H9 (cell line): ENCODE measurements at regions not wholly inside any gene's neighbourhood (a gene's known extent, or its start where the extent isn't known, plus 50 kb on each side); places are given as distances from the start of the nearest gene placed in this dataset.

Experiments used
- DNase-seq: peaks from one replicate; pipeline ENCODE4 v3.0.0-alpha.2; 2017
- H2AFZ ChIP-seq: one replicate; pipeline ENCODE4 v1.6.1; 2013; ENCODE audit warnings: mild to moderate bottlenecking, low read length, control low read depth, moderate library complexity
- H2AK5ac ChIP-seq: 2 replicates; pipeline ENCODE4 v1.6.1; 2013; ENCODE audit warnings: low read length, control low read depth, mixed read lengths; ENCODE audit not compliant: insufficient read length
- H2BK120ac ChIP-seq: one replicate; pipeline ENCODE4 v1.6.1; 2013; ENCODE audit warnings: low read depth, mild to moderate bottlenecking, low read length, control low read depth, inconsistent platforms; ENCODE audit not compliant: poor library complexity, severe bottlenecking
- H2BK12ac ChIP-seq: 2 replicates; pipeline ENCODE4 v1.6.1; 2013; ENCODE audit warnings: low read length, control low read depth, mixed read lengths, low read depth; ENCODE audit not compliant: insufficient read length
- H2BK15ac ChIP-seq: 2 replicates; pipeline ENCODE4 v1.6.1; 2013; ENCODE audit warnings: low read depth, low read length, control low read depth
- H2BK20ac ChIP-seq: one replicate; pipeline ENCODE4 v1.6.1; 2013; ENCODE audit warnings: low read depth, mild to moderate bottlenecking, low read length, control low read depth, inconsistent platforms; ENCODE audit not compliant: poor library complexity, severe bottlenecking
- H2BK5ac ChIP-seq: 2 replicates; pipeline ENCODE4 v1.6.1; 2013; ENCODE audit warnings: low read length, control low read depth, mixed read lengths; ENCODE audit not compliant: insufficient read length
- H3K14ac ChIP-seq: 2 replicates; pipeline ENCODE4 v1.6.1; 2013; ENCODE audit warnings: low read length, control low read depth; ENCODE audit not compliant: insufficient read depth
- H3K18ac ChIP-seq: 2 replicates; pipeline ENCODE4 v1.6.1; 2013; ENCODE audit warnings: low read depth, mild to moderate bottlenecking, mixed read lengths, low read length, control low read depth; ENCODE audit not compliant: insufficient read length
- H3K23ac ChIP-seq: 2 replicates; pipeline ENCODE4 v1.6.1; 2013; ENCODE audit warnings: low read length, control low read depth, mixed read lengths, low read depth; ENCODE audit not compliant: insufficient read length
- H3K23me2 ChIP-seq: 2 replicates; pipeline ENCODE4 v1.6.1; 2013; ENCODE audit warnings: low read depth, mild to moderate bottlenecking, mixed read lengths, low read length, control low read depth; ENCODE audit not compliant: insufficient read length, poor library complexity, severe bottlenecking
- H3K27ac ChIP-seq: 2 replicates; pipeline ENCODE4 v1.5.1; 2013; ENCODE audit warnings: low read length, control low read depth, mixed read lengths, low read depth; ENCODE audit not compliant: insufficient read length
- H3K27me3 ChIP-seq: 2 replicates; pipeline ENCODE4 v1.6.1; 2013; ENCODE audit warnings: low read length, control low read depth, inconsistent platforms; ENCODE audit not compliant: insufficient read depth
- H3K4ac ChIP-seq: 2 replicates; pipeline ENCODE4 v1.6.1; 2013; ENCODE audit warnings: low read depth, mild to moderate bottlenecking, control low read depth, inconsistent platforms, low read length, moderate library complexity
- H3K4me1 ChIP-seq: 2 replicates; pipeline ENCODE4 v1.6.1; 2013; ENCODE audit warnings: low read length, control low read depth, inconsistent platforms; ENCODE audit not compliant: insufficient read depth
- H3K4me2 ChIP-seq: 2 replicates; pipeline ENCODE4 v1.6.1; 2013; ENCODE audit warnings: low read length, control low read depth, mixed read lengths; ENCODE audit not compliant: insufficient read length, insufficient read depth
- H3K56ac ChIP-seq: 2 replicates; pipeline ENCODE4 v1.6.1; 2013; ENCODE audit warnings: low read depth, mild to moderate bottlenecking, mixed read lengths, low read length, control low read depth; ENCODE audit not compliant: insufficient read length
- H3K79me1 ChIP-seq: 2 replicates; pipeline ENCODE4 v1.6.1; 2013; ENCODE audit warnings: low read depth, mild to moderate bottlenecking, moderate library complexity, low read length, control low read depth, inconsistent platforms; ENCODE audit not compliant: insufficient read depth, poor library complexity, severe bottlenecking
- H3K79me2 ChIP-seq: 2 replicates; pipeline ENCODE4 v1.6.1; 2013; ENCODE audit warnings: low read length, control low read depth, inconsistent platforms; ENCODE audit not compliant: insufficient read depth
- H3K9ac ChIP-seq: 2 replicates; pipeline ENCODE4 v1.6.1; 2013; ENCODE audit warnings: low read length, control low read depth, mixed read lengths; ENCODE audit not compliant: insufficient read length; ENCODE audit errors: extremely low read depth
- H3K9me3 ChIP-seq: one replicate; pipeline ENCODE4 v1.6.1; 2013; ENCODE audit warnings: low read depth, low read length, inconsistent platforms; ENCODE audit not compliant: control insufficient read depth
- H3T11ph ChIP-seq: one replicate; pipeline ENCODE4 v1.6.1; 2013; ENCODE audit warnings: mild to moderate bottlenecking, low read length, control low read depth, inconsistent platforms
- H4K20me1 ChIP-seq: one replicate; pipeline ENCODE4 v1.6.1; 2013; ENCODE audit not compliant: control insufficient read depth, insufficient read length, insufficient read depth
- H4K5ac ChIP-seq: 2 replicates; pipeline ENCODE4 v1.6.1; 2013; ENCODE audit warnings: low read depth, mild to moderate bottlenecking, mixed read lengths, low read length, control low read depth; ENCODE audit not compliant: insufficient read length
- H4K8ac ChIP-seq: replicated peaks from 2 replicates; pipeline ENCODE4 v1.6.1; 2013; ENCODE audit warnings: low read length, control low read depth, mixed read lengths, low read depth; ENCODE audit not compliant: insufficient read length
- H4K91ac ChIP-seq: 2 replicates; pipeline ENCODE4 v1.6.1; 2013; ENCODE audit warnings: low read depth, mild to moderate bottlenecking, moderate library complexity, mixed read lengths, low read length, control low read depth; ENCODE audit not compliant: insufficient read length
- H3K27ac Mint-ChIP-seq, 3 experiments: 2 replicates in 2 of 3; 3 replicates in 1 of 3; pipeline ENCODE4 v1.8.0; 2020 to 2021; ENCODE audit warnings: mixed read lengths in 3 of 3, mild to moderate bottlenecking in 1 of 3, moderate library complexity in 1 of 3
- H3K27me3 Mint-ChIP-seq: 2 replicates; pipeline ENCODE4 v1.8.0; 2021; ENCODE audit warnings: low read depth, mild to moderate bottlenecking, moderate library complexity, mixed read lengths
- H3K36me3 Mint-ChIP-seq, 3 experiments: 2 replicates in 2 of 3; 3 replicates in 1 of 3; pipeline ENCODE4 v1.8.0; 2020 to 2021; ENCODE audit warnings: low read depth in 3 of 3, mixed read lengths in 3 of 3; ENCODE audit not compliant: insufficient read depth in 1 of 3
- H3K4me1 Mint-ChIP-seq, 2 experiments: 2 replicates each; pipeline ENCODE4 v1.8.0; 2020; ENCODE audit warnings: mixed read lengths in 2 of 2
- H3K4me3 Mint-ChIP-seq, 2 experiments: 2 replicates in 1 of 2; 3 replicates in 1 of 2; pipeline ENCODE4 v1.8.0; 2020 to 2021; ENCODE audit warnings: mild to moderate bottlenecking in 2 of 2, mixed read lengths in 2 of 2, moderate library complexity in 1 of 2
- H3K9me3 Mint-ChIP-seq, 2 experiments: 2 replicates in 1 of 2; 3 replicates in 1 of 2; pipeline ENCODE4 v1.8.0; 2020; ENCODE audit warnings: mild to moderate bottlenecking in 2 of 2, mixed read lengths in 2 of 2, moderate library complexity in 1 of 2
- CTCF ChIP-seq: fragments of 200-600 bp; sonication (generic); conservative IDR thresholded peaks from 3 replicates; pipeline ENCODE4 v1.8.0; 2021; ENCODE audit warnings: antibody characterized with exemption, mild to moderate bottlenecking
- WGBS: extraction: QIAGEN DNeasy Blood & Tissue Kit; methylation state at CpG from one replicate; pipeline ENCODE4 v1.1.7; 2013; ENCODE audit warnings: missing lambda C conversion rate, low lambda C conversion rate, mixed read lengths; ENCODE audit not compliant: insufficient read length; ENCODE audit errors: extremely low coverage; 5-methylcytosine and 5-hydroxymethylcytosine counted together

GRCh38 chr9:73007966-73008672 is 55.3 kb upstream of the ALDH1A1 start:
- H3K36me3 Mint-ChIP-seq = no peaks in the 10 kb centered on the region
- no CpG with 5 or more reads among the region's 3 CpGs for WGBS
- H3K27me3 Mint-ChIP-seq = no peaks in the 10 kb centered on the region
- no peak overlapping the region for H2AFZ ChIP-seq
- H2BK15ac ChIP-seq = no peak overlapping the region
- no peak overlapping the region for H3T11ph ChIP-seq
- no peaks in the 10 kb centered on the region for H3K79me1 ChIP-seq
- peaks cover 3% of the 10 kb centered on the region in 2 experiments; a peak in 3 of 4 replicates for H3K4me1 Mint-ChIP-seq
- H3K18ac ChIP-seq = no peak overlapping the region
- no peak overlapping the region for H2BK5ac ChIP-seq
- H3K9me3 Mint-ChIP-seq = no peaks in the 10 kb centered on the region
- no peaks in the 10 kb centered on the region for H3K4me1 ChIP-seq
- no peak for DNase-seq
- no peaks in the 10 kb centered on the region for H3K23me2 ChIP-seq
- H3K27ac ChIP-seq = no peak overlapping the region
- no peak overlapping the region for H2BK120ac ChIP-seq
- H2BK12ac ChIP-seq = no peak overlapping the region
- TF ChIP-seq CTCF = no peak
- H4K20me1 ChIP-seq = no peaks in the 10 kb centered on the region
- H3K14ac ChIP-seq = no peak overlapping the region
- no peak overlapping the region for H3K9ac ChIP-seq
- H3K27me3 ChIP-seq = no peaks in the 10 kb centered on the region
- H3K4me3 Mint-ChIP-seq = no peak overlapping the region
- H2AK5ac ChIP-seq = no peak overlapping the region
- H3K4me2 ChIP-seq = no peak overlapping the region
- H4K5ac ChIP-seq = no peak overlapping the region
- H3K4ac ChIP-seq = no peak overlapping the region
- H3K23ac ChIP-seq = no peak overlapping the region
- H4K8ac ChIP-seq = no peak overlapping the region
- H3K9me3 ChIP-seq = no peaks in the 10 kb centered on the region
- H4K91ac ChIP-seq = no peak overlapping the region
- H3K56ac ChIP-seq = no peak overlapping the region
- no peak overlapping the region for H2BK20ac ChIP-seq
- H3K79me2 ChIP-seq = no peaks in the 10 kb centered on the region
- no peak overlapping the region for H3K27ac Mint-ChIP-seq
